HG03025 (cell line): ENCODE measurements at regions not wholly inside any gene's neighbourhood (a gene's known extent, or its start where the extent isn't known, plus 50 kb on each side); places are given as distances from the start of the nearest gene placed in this dataset.

Experiments used
- ATAC-seq: cut with Tn5 transposase; IDR thresholded peaks from one replicate; pipeline ENCODE4 v1.9.1; 2021; ENCODE audit warnings: mild to moderate bottlenecking, moderate library complexity; ENCODE audit not compliant: unreplicated experiment, low FRiP score

GRCh38 chr20:22908437-22908836 lies 126.7 kb upstream of the SSTR4 start:
- ATAC-seq, result no peak

GRCh38 chr20:22908944-22909343 lies 126.2 kb upstream of the SSTR4 start:
- ATAC-seq, result no peak

GRCh38 chr20:22909436-22909835 lies 125.7 kb upstream of the SSTR4 start:
- no peak for ATAC-seq

GRCh38 chr20:22910287-22910852 lies 124.7 kb upstream of the SSTR4 start:
- no peak for ATAC-seq

GRCh38 chr20:22914291-22914690 lies 120.8 kb upstream of the SSTR4 start:
- no peak for ATAC-seq

- no peak for ATAC-seq
These were observed 119.6 kb upstream of the SSTR4 start for GRCh38 chr20:22915512-22915911.

- no peak for ATAC-seq
These were observed 118.9 kb upstream of the SSTR4 start for GRCh38 chr20:22916021-22916842.

- no peak for ATAC-seq
These were observed 116.7 kb upstream of the SSTR4 start for GRCh38 chr20:22918286-22918983.

- ATAC-seq, result no peak
These were observed 114.2 kb upstream of the SSTR4 start for GRCh38 chr20:22920898-22921297.

- ATAC-seq, result no peak
These were observed 113.3 kb upstream of the SSTR4 start for GRCh38 chr20:22921595-22922421.

GRCh38 chr20:22922987-22923386 lies 112.1 kb upstream of the SSTR4 start:
- ATAC-seq, result no peak

GRCh38 chr20:22924046-22924737 lies 110.9 kb upstream of the SSTR4 start:
- no peak for ATAC-seq

GRCh38 chr20:22924949-22925612 lies 110.0 kb upstream of the SSTR4 start:
- ATAC-seq, result no peak

GRCh38 chr20:22925613-22925983 lies 109.5 kb upstream of the SSTR4 start:
- no peak for ATAC-seq

- no peak for ATAC-seq
These were observed 107.6 kb upstream of the SSTR4 start for GRCh38 chr20:22927537-22927936.

GRCh38 chr20:22928679-22929078 lies 106.4 kb upstream of the SSTR4 start:
- ATAC-seq, result no peak

- ATAC-seq, result no peak
These were observed 105.5 kb upstream of the SSTR4 start for GRCh38 chr20:22929661-22930060.

- no peak for ATAC-seq
These were observed 103.2 kb upstream of the SSTR4 start for GRCh38 chr20:22931653-22932608.

GRCh38 chr20:22939181-22939580 lies 95.9 kb upstream of the SSTR4 start:
- no peak for ATAC-seq
